ENCODE measurements at regions not wholly inside any gene's neighbourhood (a gene's known extent, or its start where the extent isn't known, plus 50 kb on each side); places are given as distances from the start of the nearest gene placed in this dataset.

DNA sequence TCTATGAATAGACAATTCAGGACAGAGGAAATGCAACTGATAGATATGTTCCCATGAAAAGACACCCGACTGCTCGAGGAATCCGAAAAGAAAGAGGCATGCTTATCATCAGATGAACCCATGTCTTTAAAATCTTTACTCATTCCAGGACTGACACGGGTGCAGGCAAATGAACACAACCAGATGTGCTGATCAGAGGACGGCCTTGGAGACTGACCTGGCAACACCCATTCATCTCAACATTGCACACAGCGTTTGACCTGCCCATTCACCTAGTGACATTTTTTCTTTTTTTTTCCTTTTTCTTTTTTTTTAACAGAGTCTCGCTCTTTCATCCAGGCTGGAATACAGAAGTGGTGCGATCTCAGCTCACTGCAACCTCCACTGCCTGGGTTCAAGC is 377.5 kb downstream of the EIPR1 start:
- no peaks in the 10 kb centered on the region for H3K36me3 Mint-ChIP-seq (ENCODE audit: low read depth)
- H3K27me3 Mint-ChIP-seq: no peaks in the 10 kb centered on the region
- no peaks in the 10 kb centered on the region for H3K4me1 Mint-ChIP-seq
- CTCF ChIA-PET: no interaction called here
- no peaks in the 10 kb centered on the region for H3K9me3 Mint-ChIP-seq
- TF ChIP-seq, protein P1, sequence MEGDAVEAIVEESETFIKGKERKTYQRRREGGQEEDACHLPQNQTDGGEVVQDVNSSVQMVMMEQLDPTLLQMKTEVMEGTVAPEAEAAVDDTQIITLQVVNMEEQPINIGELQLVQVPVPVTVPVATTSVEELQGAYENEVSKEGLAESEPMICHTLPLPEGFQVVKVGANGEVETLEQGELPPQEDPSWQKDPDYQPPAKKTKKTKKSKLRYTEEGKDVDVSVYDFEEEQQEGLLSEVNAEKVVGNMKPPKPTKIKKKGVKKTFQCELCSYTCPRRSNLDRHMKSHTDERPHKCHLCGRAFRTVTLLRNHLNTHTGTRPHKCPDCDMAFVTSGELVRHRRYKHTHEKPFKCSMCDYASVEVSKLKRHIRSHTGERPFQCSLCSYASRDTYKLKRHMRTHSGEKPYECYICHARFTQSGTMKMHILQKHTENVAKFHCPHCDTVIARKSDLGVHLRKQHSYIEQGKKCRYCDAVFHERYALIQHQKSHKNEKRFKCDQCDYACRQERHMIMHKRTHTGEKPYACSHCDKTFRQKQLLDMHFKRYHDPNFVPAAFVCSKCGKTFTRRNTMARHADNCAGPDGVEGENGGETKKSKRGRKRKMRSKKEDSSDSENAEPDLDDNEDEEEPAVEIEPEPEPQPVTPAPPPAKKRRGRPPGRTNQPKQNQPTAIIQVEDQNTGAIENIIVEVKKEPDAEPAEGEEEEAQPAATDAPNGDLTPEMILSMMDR (IDR thresholded peaks at IDR 0.05): no peak
- no peak overlapping the region for H3K27ac Mint-ChIP-seq
- POLR2A ChIA-PET: no interaction called here
- intact Hi-C loops (cut with micrococcal nuclease): no loop called here
- no peak overlapping the region for H3K4me3 Mint-ChIP-seq
- DNase-seq (no peak), ATAC-seq (ENCODE audit: low read depth) (no peak)

DNA sequence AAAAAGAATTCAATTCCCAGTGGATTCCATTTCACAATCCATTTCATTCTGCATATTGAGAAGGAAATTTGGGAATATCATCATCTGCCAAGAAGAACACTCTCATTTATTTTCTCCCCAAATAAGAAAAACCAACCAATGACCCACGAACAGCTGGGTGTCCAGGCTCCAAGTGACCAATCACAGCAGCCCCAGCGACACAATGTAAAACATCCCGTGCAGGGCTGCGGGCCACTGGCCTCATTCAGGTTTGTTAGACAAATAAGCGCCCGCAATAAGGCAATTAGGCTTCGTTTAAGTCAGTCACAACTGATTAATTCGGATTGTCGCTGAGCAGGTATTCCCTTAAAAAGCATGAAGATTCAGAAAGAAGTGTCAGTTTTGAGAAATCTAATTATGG is 378.6 kb downstream of the EIPR1 start:
- POLR2A ChIA-PET: no interaction called here
- ATAC-seq (ENCODE audit: low read depth) (no peak), DNase-seq (no peak)
- Mint-ChIP-seq H3K27ac (no peak overlapping the region), H3K36me3 (ENCODE audit: low read depth) (no peaks in the 10 kb centered on the region), H3K9me3 (no peaks in the 10 kb centered on the region), H3K27me3 (no peaks in the 10 kb centered on the region), H3K4me1 (no peaks in the 10 kb centered on the region), H3K4me3 (no peak overlapping the region)
- CTCF ChIA-PET: no interaction called here
- TF ChIP-seq, protein P1 (IDR thresholded peaks at IDR 0.05): no peak
- intact Hi-C loops (cut with micrococcal nuclease): no loop called here

DNA sequence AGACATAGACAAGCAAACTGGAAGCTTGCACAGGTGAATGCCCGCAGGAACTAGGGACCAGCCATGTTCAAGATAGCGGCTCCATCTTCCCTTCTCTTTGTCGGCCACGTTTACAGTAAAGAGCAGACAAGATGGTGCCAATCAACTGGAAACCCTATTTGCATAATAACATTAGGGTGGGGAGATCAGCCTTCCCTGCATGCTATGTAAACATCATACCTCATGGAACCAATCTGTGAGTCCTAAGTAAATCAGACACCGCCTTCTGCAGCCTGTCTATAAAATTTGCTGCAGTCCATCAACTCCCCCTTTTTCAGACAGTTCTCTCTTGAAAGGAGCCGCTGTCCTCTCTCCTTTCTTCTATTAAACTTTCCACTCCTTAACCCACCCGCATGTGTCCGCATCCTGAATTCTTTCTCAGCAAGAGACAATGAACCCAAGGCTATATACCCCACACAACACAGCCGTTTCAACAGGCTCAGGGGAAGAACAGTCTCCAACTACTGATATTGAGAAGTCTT is 384.4 kb downstream of the EIPR1 start:
- H3K36me3 Mint-ChIP-seq (ENCODE audit: low read depth): no peaks in the 10 kb centered on the region
- no peak overlapping the region for H3K27ac Mint-ChIP-seq
- H3K27me3 Mint-ChIP-seq: peaks cover 5% of the 10 kb centered on the region
- CTCF ChIA-PET: no interaction called here
- TF ChIP-seq, protein P1 (IDR thresholded peaks at IDR 0.05): no peak
- H3K4me1 Mint-ChIP-seq: no peaks in the 10 kb centered on the region
- intact Hi-C loops (cut with micrococcal nuclease): no loop called here
- ATAC-seq (ENCODE audit: low read depth): no peak
- peaks cover 11% of the 10 kb centered on the region for H3K9me3 Mint-ChIP-seq
- POLR2A ChIA-PET: no interaction called here
- H3K4me3 Mint-ChIP-seq: no peak overlapping the region
- DNase-seq: no peak

DNA sequence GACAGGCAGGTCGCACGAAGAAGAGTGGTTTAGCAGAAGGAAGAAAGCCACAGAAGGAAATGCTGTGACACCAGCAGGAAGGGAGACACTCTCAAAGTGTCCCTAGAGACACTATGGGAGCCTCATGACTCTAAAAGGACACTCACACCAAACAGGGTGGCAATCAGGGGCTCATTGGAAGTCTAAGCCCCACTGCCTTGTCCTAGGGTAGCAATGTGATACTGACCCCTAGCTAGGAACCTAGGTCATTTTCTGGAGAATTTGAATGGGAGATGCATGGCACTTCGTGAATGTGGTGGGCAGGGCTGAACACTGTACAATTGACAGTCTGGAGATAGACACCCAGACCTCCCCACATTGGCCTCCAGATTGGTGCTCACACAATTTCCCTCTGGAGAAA is 385.0 kb downstream of the EIPR1 start:
- H3K4me1 Mint-ChIP-seq: no peaks in the 10 kb centered on the region
- no peak for ATAC-seq (ENCODE audit: low read depth)
- CTCF ChIA-PET: no interaction called here
- TF ChIP-seq, protein P1 (IDR thresholded peaks at IDR 0.05): no peak
- H3K27ac Mint-ChIP-seq: no peak overlapping the region
- H3K9me3 Mint-ChIP-seq: peaks cover 15% of the 10 kb centered on the region
- intact Hi-C loops (cut with micrococcal nuclease): no loop called here
- no peaks in the 10 kb centered on the region for H3K36me3 Mint-ChIP-seq (ENCODE audit: low read depth)
- DNase-seq: no peak
- H3K4me3 Mint-ChIP-seq: no peak overlapping the region
- POLR2A ChIA-PET: no interaction called here
- peaks cover 5% of the 10 kb centered on the region for H3K27me3 Mint-ChIP-seq

DNA sequence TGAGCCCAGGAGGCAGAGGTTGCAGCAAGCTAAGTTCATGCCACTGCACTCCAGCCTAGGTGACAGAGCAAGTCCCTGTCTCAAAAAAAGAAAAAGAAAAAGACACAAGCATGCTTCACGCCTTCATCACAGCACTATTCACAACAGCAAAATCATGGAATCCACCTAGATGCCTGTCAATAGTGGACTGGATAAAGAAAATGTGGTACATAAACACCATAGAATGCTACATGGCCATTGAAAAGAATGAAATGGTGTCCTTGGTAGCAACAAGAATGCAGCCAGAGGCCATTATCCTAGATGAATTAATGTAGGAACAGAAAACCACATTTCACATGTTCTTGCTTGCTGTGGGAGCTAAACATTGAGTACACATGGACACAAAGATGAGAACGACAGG is 392.6 kb downstream of the EIPR1 start:
- Mint-ChIP-seq H3K27ac (no peak overlapping the region), H3K4me3 (no peak overlapping the region), H3K36me3 (ENCODE audit: low read depth) (no peaks in the 10 kb centered on the region), H3K4me1 (no peaks in the 10 kb centered on the region), H3K9me3 (peaks cover 15% of the 10 kb centered on the region), H3K27me3 (peaks cover 2% of the 10 kb centered on the region)
- ChIA-PET POLR2A (no interaction called here), CTCF (no interaction called here)
- intact Hi-C loops (cut with micrococcal nuclease): no loop called here
- TF ChIP-seq, protein P1 (IDR thresholded peaks at IDR 0.05): no peak
- ATAC-seq (ENCODE audit: low read depth) (no peak), DNase-seq (no peak)
